Smooth muscle cell (in vitro differentiated cells): ENCODE measurements at regions not wholly inside any gene's neighbourhood (a gene's known extent, or its start where the extent isn't known, plus 50 kb on each side); places are given as distances from the start of the nearest gene placed in this dataset.

Source experiments
- DNase-seq: peaks from one replicate; lab custom pipeline; 2025; ENCODE audit not compliant: unreplicated experiment; lab: John Stamatoyannopoulos, UW
- H2AFZ ChIP-seq: fragments of 200-600 bp; sonication (generic); 2 replicates; pipeline ENCODE4 v1.6.0; 2016; ENCODE audit warnings: antibody characterized with exemption, low read depth, mild to moderate bottlenecking
- H3F3A ChIP-seq: fragments of 200-600 bp; sonication (generic); 2 replicates; pipeline ENCODE4 v1.6.0; 2017; ENCODE audit warnings: antibody characterized with exemption, low read depth
- H3K27ac ChIP-seq: fragments of 200-600 bp; sonication (generic); 2 replicates; pipeline ENCODE4 v1.5.1; 2016; ENCODE audit warnings: low read depth, mild to moderate bottlenecking
- H3K27me3 ChIP-seq: fragments of 200-600 bp; sonication (generic); 2 replicates; pipeline ENCODE4 v1.6.1; 2016; ENCODE audit warnings: low read depth, mild to moderate bottlenecking
- H3K36me3 ChIP-seq: fragments of 200-600 bp; sonication (generic); 2 replicates; pipeline ENCODE4 v1.5.1; 2016; ENCODE audit warnings: low read depth
- H3K4me1 ChIP-seq: fragments of 200-600 bp; sonication (generic); 2 replicates; pipeline ENCODE4 v1.5.1; 2016; ENCODE audit warnings: low read depth
- H3K4me2 ChIP-seq: fragments of 200-600 bp; sonication (generic); 2 replicates; pipeline ENCODE4 v1.6.0; 2016; ENCODE audit warnings: mild to moderate bottlenecking
- H3K4me3 ChIP-seq: fragments of 200-600 bp; sonication (generic); 2 replicates; pipeline ENCODE4 v1.5.1; 2016; ENCODE audit warnings: mild to moderate bottlenecking
- H3K79me2 ChIP-seq: fragments of 200-600 bp; sonication (generic); 2 replicates; pipeline ENCODE4 v1.6.0; 2016; ENCODE audit warnings: low read depth, mild to moderate bottlenecking
- H3K9ac ChIP-seq: fragments of 200-600 bp; sonication (generic); 2 replicates; pipeline ENCODE4 v1.6.0; 2016; ENCODE audit warnings: low read depth
- H3K9me3 ChIP-seq: fragments of 200-600 bp; sonication (generic); replicated peaks from 2 replicates; pipeline ENCODE4 v1.5.1; 2016; ENCODE audit warnings: low read depth
- H4K20me1 ChIP-seq: fragments of 200-600 bp; sonication (generic); 2 replicates; pipeline ENCODE4 v1.6.0; 2016; ENCODE audit warnings: low read depth
- WGBS: methylation state at CpG from one replicate; pipeline ENCODE4 v1.1.7; 2016; ENCODE audit warnings: low lambda C conversion rate; 5-methylcytosine and 5-hydroxymethylcytosine counted together
- TF ChIP-seq, protein P1 (sequence below): fragments of 200-600 bp; sonication (generic); IDR thresholded peaks from 2 replicates; pipeline ENCODE4 v1.5.1; 2017; ENCODE audit warnings: borderline replicate concordance, mild to moderate bottlenecking, antibody characterized with exemption; ENCODE audit not compliant: insufficient read depth, poor library complexity, severe bottlenecking

DNA sequence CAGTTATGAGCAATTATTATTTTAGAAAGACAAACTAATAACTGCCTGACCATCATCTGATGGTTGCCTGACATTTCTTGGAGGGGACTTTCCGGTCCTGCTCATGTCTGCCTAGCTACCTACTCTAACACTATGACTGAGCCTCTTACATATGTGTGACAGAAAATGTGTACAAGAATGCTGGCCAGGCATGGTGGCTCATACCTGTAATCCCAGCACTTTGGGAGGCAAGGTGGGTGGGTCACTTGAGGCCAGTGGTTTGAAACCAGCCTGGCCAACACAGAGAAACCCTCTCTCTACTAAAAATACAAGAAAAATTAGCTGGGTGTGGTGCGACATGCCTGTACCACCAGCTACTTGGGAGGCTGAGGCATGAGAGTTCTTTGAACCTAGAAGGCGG, 666.3 kb downstream of the KCNJ3 start:
- no peak for DNase-seq
- Histone ChIP-seq H3K27ac (no peak overlapping the region), H3K27me3 (no peaks in the 10 kb centered on the region), H3K9ac (no peak overlapping the region), H3K79me2 (no peaks in the 10 kb centered on the region), H3F3A (no peaks in the 10 kb centered on the region), H4K20me1 (no peaks in the 10 kb centered on the region), H3K36me3 (no peaks in the 10 kb centered on the region), H3K4me1 (no peaks in the 10 kb centered on the region), H2AFZ (no peak overlapping the region), H3K9me3 (no peaks in the 10 kb centered on the region), H3K4me3 (no peak overlapping the region), H3K4me2 (no peak overlapping the region)
- TF ChIP-seq, protein P1, sequence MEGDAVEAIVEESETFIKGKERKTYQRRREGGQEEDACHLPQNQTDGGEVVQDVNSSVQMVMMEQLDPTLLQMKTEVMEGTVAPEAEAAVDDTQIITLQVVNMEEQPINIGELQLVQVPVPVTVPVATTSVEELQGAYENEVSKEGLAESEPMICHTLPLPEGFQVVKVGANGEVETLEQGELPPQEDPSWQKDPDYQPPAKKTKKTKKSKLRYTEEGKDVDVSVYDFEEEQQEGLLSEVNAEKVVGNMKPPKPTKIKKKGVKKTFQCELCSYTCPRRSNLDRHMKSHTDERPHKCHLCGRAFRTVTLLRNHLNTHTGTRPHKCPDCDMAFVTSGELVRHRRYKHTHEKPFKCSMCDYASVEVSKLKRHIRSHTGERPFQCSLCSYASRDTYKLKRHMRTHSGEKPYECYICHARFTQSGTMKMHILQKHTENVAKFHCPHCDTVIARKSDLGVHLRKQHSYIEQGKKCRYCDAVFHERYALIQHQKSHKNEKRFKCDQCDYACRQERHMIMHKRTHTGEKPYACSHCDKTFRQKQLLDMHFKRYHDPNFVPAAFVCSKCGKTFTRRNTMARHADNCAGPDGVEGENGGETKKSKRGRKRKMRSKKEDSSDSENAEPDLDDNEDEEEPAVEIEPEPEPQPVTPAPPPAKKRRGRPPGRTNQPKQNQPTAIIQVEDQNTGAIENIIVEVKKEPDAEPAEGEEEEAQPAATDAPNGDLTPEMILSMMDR: no peak
- WGBS: 99% methylated on average over 3 of the region's 3 CpGs

DNA sequence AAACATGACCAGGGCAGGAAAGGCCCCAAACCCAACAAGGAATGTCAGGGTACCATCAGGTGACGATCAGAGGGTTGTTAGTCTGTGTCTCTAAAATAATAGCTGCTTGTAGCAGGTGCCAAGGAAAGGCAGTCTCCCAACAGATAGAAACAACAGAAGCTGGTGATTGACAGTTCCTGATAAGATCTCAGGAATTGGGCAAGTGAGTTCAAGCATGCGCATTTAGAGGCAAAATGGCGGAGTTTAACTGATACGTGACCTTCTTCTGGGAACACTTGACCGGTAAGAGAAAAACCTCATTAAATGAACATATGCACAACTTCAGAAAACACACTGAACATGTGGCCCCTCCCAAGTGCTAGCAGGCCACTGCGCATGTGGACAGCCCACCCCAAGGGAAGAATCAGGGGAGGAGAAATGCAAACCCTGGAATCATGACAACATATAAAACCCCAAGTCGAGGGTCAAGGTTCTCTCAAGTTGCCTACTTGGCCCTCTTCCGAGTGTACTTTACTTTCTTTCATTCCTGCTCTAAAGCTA, 664.9 kb downstream of the KCNJ3 start:
- H3K4me3 ChIP-seq: no peak overlapping the region
- TF ChIP-seq, protein P1: no peak
- no peaks in the 10 kb centered on the region for H3K27me3 ChIP-seq
- 89% methylated on average over 8 of the region's 8 CpGs for WGBS
- H3K4me2 ChIP-seq: no peak overlapping the region
- no peak for DNase-seq
- no peak overlapping the region for H3K9ac ChIP-seq
- H3F3A ChIP-seq: no peaks in the 10 kb centered on the region
- peaks cover 9% of the 10 kb centered on the region for H3K9me3 ChIP-seq
- H2AFZ ChIP-seq: no peak overlapping the region
- H3K27ac ChIP-seq: no peak overlapping the region
- H3K79me2 ChIP-seq: no peaks in the 10 kb centered on the region
- H4K20me1 ChIP-seq: no peaks in the 10 kb centered on the region
- H3K36me3 ChIP-seq: no peaks in the 10 kb centered on the region
- no peaks in the 10 kb centered on the region for H3K4me1 ChIP-seq

DNA sequence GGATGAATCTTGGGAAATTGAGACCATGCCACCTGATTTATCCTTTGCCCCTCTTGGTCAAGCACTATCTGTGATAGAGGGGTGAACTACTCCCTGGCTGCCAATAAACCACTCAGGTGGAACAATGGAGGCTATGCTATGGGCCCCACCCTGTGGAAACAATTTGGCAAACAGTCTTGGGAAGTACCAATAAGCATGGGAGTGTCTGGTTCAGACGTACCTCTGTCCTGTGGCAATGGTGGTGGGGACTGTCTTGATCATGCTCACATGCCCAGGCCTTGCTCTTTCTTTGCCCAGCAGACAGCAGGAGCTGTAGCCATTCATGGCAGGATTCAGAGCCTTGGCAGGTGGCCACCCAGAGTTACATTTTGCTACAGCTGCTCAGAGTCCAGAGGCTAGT, 658.7 kb downstream of the KCNJ3 start:
- Histone ChIP-seq H3K9me3 (peaks cover 9% of the 10 kb centered on the region), H2AFZ (no peak overlapping the region), H3K4me1 (no peaks in the 10 kb centered on the region), H3K4me3 (no peak overlapping the region), H3K4me2 (no peak overlapping the region), H4K20me1 (no peaks in the 10 kb centered on the region), H3K36me3 (no peaks in the 10 kb centered on the region), H3K9ac (no peak overlapping the region), H3F3A (no peaks in the 10 kb centered on the region), H3K27me3 (no peaks in the 10 kb centered on the region), H3K27ac (no peak overlapping the region), H3K79me2 (no peaks in the 10 kb centered on the region)
- WGBS: 94% methylated on average over 1 of the region's 1 CpG
- no peak for DNase-seq
- TF ChIP-seq, protein P1: no peak

DNA sequence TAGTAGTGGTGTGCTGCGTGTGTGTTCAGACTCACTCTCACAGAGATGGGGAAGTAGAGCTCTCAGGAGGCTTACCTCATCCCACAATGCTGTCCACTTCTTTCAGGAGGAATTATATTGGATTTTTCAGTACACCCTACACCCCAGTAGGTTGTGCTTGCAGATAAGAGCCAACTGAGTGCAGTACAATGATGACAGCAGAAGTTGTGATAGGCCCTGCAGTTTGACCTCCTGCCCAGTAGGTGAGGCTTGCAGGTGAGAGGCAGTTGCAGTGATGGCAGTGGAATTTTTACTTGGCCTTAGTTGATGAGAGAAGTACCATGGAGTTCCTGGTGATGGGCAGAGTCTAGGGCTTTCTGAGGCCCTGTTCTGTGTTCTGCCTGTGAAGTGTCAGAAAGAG, 657.8 kb downstream of the KCNJ3 start:
- H3F3A ChIP-seq: no peaks in the 10 kb centered on the region
- no peak overlapping the region for H3K4me3 ChIP-seq
- H3K4me2 ChIP-seq: no peak overlapping the region
- TF ChIP-seq, protein P1: no peak
- H3K9ac ChIP-seq: no peak overlapping the region
- H3K9me3 ChIP-seq: peaks cover 9% of the 10 kb centered on the region
- H3K27me3 ChIP-seq: no peaks in the 10 kb centered on the region
- 100% methylated on average over 1 of the region's 1 CpG for WGBS
- H3K4me1 ChIP-seq: no peaks in the 10 kb centered on the region
- no peaks in the 10 kb centered on the region for H3K36me3 ChIP-seq
- no peaks in the 10 kb centered on the region for H4K20me1 ChIP-seq
- H3K27ac ChIP-seq: no peak overlapping the region
- H3K79me2 ChIP-seq: no peaks in the 10 kb centered on the region
- H2AFZ ChIP-seq: no peak overlapping the region
- no peak for DNase-seq
